ENCODE measurements at regions not wholly inside any gene's neighbourhood (a gene's known extent, or its start where the extent isn't known, plus 50 kb on each side); places are given as distances from the start of the nearest gene placed in this dataset.

- TF ChIP-seq EZH2 (IDR thresholded peaks at IDR 0.05; ENCODE audit: borderline replicate concordance, low read depth, low read length, severe bottlenecking): no peak
- TF ChIP-seq CTCF (IDR thresholded peaks at IDR 0.05; ENCODE audit: borderline replicate concordance, extremely low read depth, low read length, poor library complexity, severe bottlenecking): no peak
Observed at GRCh38 chr7:85475476-85475875, 288.6 kb upstream of the SEMA3D start.
